Mammary epithelial cell (primary cell): ENCODE measurements at regions not wholly inside any gene's neighbourhood (a gene's known extent, or its start where the extent isn't known, plus 50 kb on each side); places are given as distances from the start of the nearest gene placed in this dataset.

Source experiments
- EZH2 ChIP-seq: IDR thresholded peaks from 2 replicates; pipeline ENCODE4 v1.6.1; 2012; ENCODE audit warnings: low read length, inconsistent platforms, borderline replicate concordance
- TF ChIP-seq, protein P1 (sequence below), 2 donors: IDR thresholded peaks in 1 of 2; conservative IDR thresholded peaks in 1 of 2; 2 replicates each; pipeline ENCODE4 v1.5.1; 2011 to 2012; ENCODE audit warnings: inconsistent platforms in 2 of 2, low read length in 2 of 2, mild to moderate bottlenecking in 2 of 2, control low read depth in 1 of 2, low read depth in 1 of 2; ENCODE audit not compliant: insufficient read depth in 1 of 2; ENCODE audit errors: extremely low read depth in 1 of 2

GRCh38 chr1:189550498-189550897, 927.2 kb downstream of the BRINP3 start:
- TF ChIP-seq, protein P1, sequence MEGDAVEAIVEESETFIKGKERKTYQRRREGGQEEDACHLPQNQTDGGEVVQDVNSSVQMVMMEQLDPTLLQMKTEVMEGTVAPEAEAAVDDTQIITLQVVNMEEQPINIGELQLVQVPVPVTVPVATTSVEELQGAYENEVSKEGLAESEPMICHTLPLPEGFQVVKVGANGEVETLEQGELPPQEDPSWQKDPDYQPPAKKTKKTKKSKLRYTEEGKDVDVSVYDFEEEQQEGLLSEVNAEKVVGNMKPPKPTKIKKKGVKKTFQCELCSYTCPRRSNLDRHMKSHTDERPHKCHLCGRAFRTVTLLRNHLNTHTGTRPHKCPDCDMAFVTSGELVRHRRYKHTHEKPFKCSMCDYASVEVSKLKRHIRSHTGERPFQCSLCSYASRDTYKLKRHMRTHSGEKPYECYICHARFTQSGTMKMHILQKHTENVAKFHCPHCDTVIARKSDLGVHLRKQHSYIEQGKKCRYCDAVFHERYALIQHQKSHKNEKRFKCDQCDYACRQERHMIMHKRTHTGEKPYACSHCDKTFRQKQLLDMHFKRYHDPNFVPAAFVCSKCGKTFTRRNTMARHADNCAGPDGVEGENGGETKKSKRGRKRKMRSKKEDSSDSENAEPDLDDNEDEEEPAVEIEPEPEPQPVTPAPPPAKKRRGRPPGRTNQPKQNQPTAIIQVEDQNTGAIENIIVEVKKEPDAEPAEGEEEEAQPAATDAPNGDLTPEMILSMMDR (conservative IDR thresholded peaks at IDR 0.05 in 1 of 2, IDR thresholded peaks at IDR 0.05 in 1 of 2; ENCODE audit: extremely low read depth in 1 of 2, insufficient read depth in 1 of 2, low read depth in 1 of 2, low read length in 2 of 2) = no peak
- no peak for TF ChIP-seq EZH2
